HEK293 (cell line): ENCODE measurements at regions not wholly inside any gene's neighbourhood (a gene's known extent, or its start where the extent isn't known, plus 50 kb on each side); places are given as distances from the start of the nearest gene placed in this dataset.

Source experiments
- CTCF ChIA-PET: fragments of 350-600 bp; formaldehyde crosslinking; extraction: SDS; loops from one replicate; lab custom pipeline; 2021; ENCODE audit warnings: antibody characterized with exemption; lab: Yijun Ruan, JAX
- POLR2A ChIA-PET: fragments of 300-600 bp; formaldehyde crosslinking; extraction: SDS; loops from one replicate; lab custom pipeline; 2020; ENCODE audit warnings: antibody characterized with exemption, inconsistent platforms; lab: Yijun Ruan, JAX
- H3K27ac ChIP-seq: fragments of 200-500 bp; sonication (Bioruptor generic); 2 replicates; pipeline ENCODE4 v1.5.1; 2014; ENCODE audit warnings: low read depth, low read length, control low read depth, inconsistent platforms; ENCODE audit errors: extremely low read depth
- H3K36me3 ChIP-seq, 2 experiments: fragments of 200-500 bp in 1 of 2; sonication (Bioruptor generic) in 1 of 2; 1 replicate in 1 of 2; 2 replicates in 1 of 2; pipeline ENCODE4 v1.5.1; 2014 to 2017; ENCODE audit warnings: inconsistent platforms in 2 of 2, low read length in 2 of 2; ENCODE audit not compliant: control insufficient read depth in 2 of 2, insufficient read depth in 1 of 2
- H3K4me1 ChIP-seq: fragments of 200-500 bp; sonication (Bioruptor generic); 2 replicates; pipeline ENCODE4 v1.5.1; 2014; ENCODE audit warnings: mild to moderate bottlenecking, low read length, inconsistent platforms; ENCODE audit not compliant: control insufficient read depth, insufficient read depth
- H3K4me3 ChIP-seq: 2 replicates; pipeline ENCODE4 v1.5.1; 2011; ENCODE audit warnings: low read depth, mild to moderate bottlenecking, control low read depth, low read length, moderate library complexity
- H3K9me3 ChIP-seq: fragments of 200-500 bp; sonication (Bioruptor generic); 2 replicates; pipeline ENCODE4 v1.5.1; 2014; ENCODE audit warnings: low read depth, low read length, inconsistent platforms; ENCODE audit not compliant: control insufficient read depth, insufficient read depth
- CTCF ChIP-seq: fragments of 450-650 bp; formaldehyde crosslinking; IDR thresholded peaks from 2 replicates; pipeline ENCODE4 v1.5.1; 2016; ENCODE audit warnings: missing biosample characterization, missing genetic modification characterization
- FEZF1 ChIP-seq: fragments of 450-650 bp; formaldehyde crosslinking; IDR thresholded peaks from 2 replicates; pipeline ENCODE4 v1.5.1; 2016; ENCODE audit warnings: missing biosample characterization, missing genetic modification characterization
- GLI2 ChIP-seq: fragments of 450-650 bp; formaldehyde crosslinking; IDR thresholded peaks from 2 replicates; pipeline ENCODE4; 2017; ENCODE audit warnings: missing biosample characterization, missing genetic modification characterization, low read depth, borderline replicate concordance
- HOXC10 ChIP-seq: sonication (generic); formaldehyde crosslinking; IDR thresholded peaks from 2 replicates; pipeline ENCODE4 v1.8.1; 2023; ENCODE audit warnings: mild to moderate bottlenecking, missing genetic modification reagents
- KLF7 ChIP-seq: fragments of 450-650 bp; formaldehyde crosslinking; IDR thresholded peaks from 2 replicates; pipeline ENCODE4 v1.5.1; 2016; ENCODE audit warnings: missing biosample characterization, missing genetic modification characterization, borderline replicate concordance
- PATZ1 ChIP-seq: fragments of 450-650 bp; formaldehyde crosslinking; IDR thresholded peaks from 2 replicates; pipeline ENCODE4 v1.5.1; 2016; ENCODE audit warnings: missing biosample characterization, missing genetic modification characterization
- REPIN1 ChIP-seq: fragments of 450-650 bp; formaldehyde crosslinking; IDR thresholded peaks from 2 replicates; pipeline ENCODE4 v1.5.1; 2017; ENCODE audit warnings: missing biosample characterization, missing genetic modification characterization, low read depth
- SCRT1 ChIP-seq: fragments of 450-650 bp; formaldehyde crosslinking; IDR thresholded peaks from 2 replicates; pipeline ENCODE4 v1.5.1; 2016; ENCODE audit warnings: missing biosample characterization, missing genetic modification characterization, borderline replicate concordance
- SP3 ChIP-seq: fragments of 450-650 bp; formaldehyde crosslinking; IDR thresholded peaks from 2 replicates; pipeline ENCODE4 v1.5.1; 2016; ENCODE audit warnings: missing biosample characterization, missing genetic modification characterization
- YY1 ChIP-seq: fragments of 450-650 bp; formaldehyde crosslinking; IDR thresholded peaks from 2 replicates; pipeline ENCODE4 v1.5.1; 2018; ENCODE audit warnings: missing biosample characterization, missing genetic modification characterization
- ZBTB17 ChIP-seq: fragments of 450-650 bp; formaldehyde crosslinking; IDR thresholded peaks from 2 replicates; pipeline ENCODE4 v1.5.1; 2016; ENCODE audit warnings: missing biosample characterization, missing genetic modification characterization
- ZBTB20 ChIP-seq: fragments of 450-650 bp; formaldehyde crosslinking; IDR thresholded peaks from 2 replicates; pipeline ENCODE4 v1.5.1; 2016; ENCODE audit warnings: missing biosample characterization, missing genetic modification characterization
- ZFP69B ChIP-seq: fragments of 450-650 bp; formaldehyde crosslinking; IDR thresholded peaks from 2 replicates; pipeline ENCODE4 v1.5.1; 2016; ENCODE audit warnings: missing biosample characterization, missing genetic modification characterization
- ZNF169 ChIP-seq: fragments of 450-650 bp; formaldehyde crosslinking; IDR thresholded peaks from 2 replicates; pipeline ENCODE4 v1.5.1; 2016; ENCODE audit warnings: missing biosample characterization, missing genetic modification characterization
- ZNF214 ChIP-seq: fragments of 450-650 bp; formaldehyde crosslinking; IDR thresholded peaks from 2 replicates; pipeline ENCODE4 v1.5.1; 2017; ENCODE audit warnings: missing biosample characterization, mild to moderate bottlenecking, missing genetic modification characterization, borderline replicate concordance
- ZNF473 ChIP-seq: fragments of 450-650 bp; formaldehyde crosslinking; IDR thresholded peaks from 2 replicates; pipeline ENCODE4 v1.5.1; 2017; ENCODE audit warnings: missing biosample characterization, missing genetic modification characterization
- ZNF48 ChIP-seq: fragments of 450-650 bp; formaldehyde crosslinking; IDR thresholded peaks from 2 replicates; pipeline ENCODE4 v1.5.1; 2016; ENCODE audit warnings: missing biosample characterization, missing genetic modification characterization
- ZNF501 ChIP-seq: fragments of 450-650 bp; formaldehyde crosslinking; IDR thresholded peaks from 2 replicates; pipeline ENCODE4 v1.5.1; 2016; ENCODE audit warnings: missing biosample characterization, missing genetic modification characterization
- ZNF561 ChIP-seq: fragments of 450-650 bp; IDR thresholded peaks from 2 replicates; pipeline ENCODE4 v1.5.1; 2018; ENCODE audit warnings: missing biosample characterization, missing genetic modification characterization, borderline replicate concordance
- ZNF664 ChIP-seq: fragments of 450-650 bp; formaldehyde crosslinking; IDR thresholded peaks from 2 replicates; pipeline ENCODE4 v1.5.1; 2016; ENCODE audit warnings: missing biosample characterization, missing genetic modification characterization
- ZNF747 ChIP-seq: fragments of 450-650 bp; formaldehyde crosslinking; IDR thresholded peaks from 2 replicates; pipeline ENCODE4 v1.5.1; 2016; ENCODE audit warnings: missing biosample characterization, missing genetic modification characterization
- ZNF791 ChIP-seq: fragments of 450-650 bp; formaldehyde crosslinking; IDR thresholded peaks from 2 replicates; pipeline ENCODE4 v1.5.1; 2016; ENCODE audit warnings: missing biosample characterization, missing genetic modification characterization
- ZNF792 ChIP-seq: fragments of 450-650 bp; formaldehyde crosslinking; IDR thresholded peaks from 2 replicates; pipeline ENCODE4 v1.5.1; 2016; ENCODE audit warnings: missing biosample characterization, missing genetic modification characterization
- ZNF830 ChIP-seq: fragments of 450-650 bp; IDR thresholded peaks from 2 replicates; pipeline ENCODE4 v1.5.0; 2018; ENCODE audit warnings: missing biosample characterization, missing genetic modification characterization, low read depth, mild to moderate bottlenecking, moderate library complexity
- ZNF843 ChIP-seq: fragments of 450-650 bp; formaldehyde crosslinking; IDR thresholded peaks from 2 replicates; pipeline ENCODE4 v1.5.1; 2016; ENCODE audit warnings: missing biosample characterization, missing genetic modification characterization
- ZSCAN23 ChIP-seq: fragments of 450-650 bp; formaldehyde crosslinking; IDR thresholded peaks from 2 replicates; pipeline ENCODE4 v1.5.1; 2016; ENCODE audit warnings: missing biosample characterization, missing genetic modification characterization
- TF ChIP-seq, protein P1 (sequence below): sonication (generic); formaldehyde crosslinking; IDR thresholded peaks from 2 replicates; pipeline ENCODE4 v1.8.1; 2022; ENCODE audit warnings: mild to moderate bottlenecking, moderate library complexity, missing genetic modification reagents
- TF ChIP-seq, protein P2 (sequence below): fragments of 450-650 bp; formaldehyde crosslinking; IDR thresholded peaks from 2 replicates; pipeline ENCODE4 v1.5.1; 2016; ENCODE audit warnings: missing biosample characterization, missing genetic modification characterization
- TF ChIP-seq, protein P3 (sequence below): fragments of 450-650 bp; formaldehyde crosslinking; IDR thresholded peaks from 2 replicates; pipeline ENCODE4 v1.5.1; 2017; ENCODE audit warnings: missing biosample characterization, missing genetic modification characterization

DNA sequence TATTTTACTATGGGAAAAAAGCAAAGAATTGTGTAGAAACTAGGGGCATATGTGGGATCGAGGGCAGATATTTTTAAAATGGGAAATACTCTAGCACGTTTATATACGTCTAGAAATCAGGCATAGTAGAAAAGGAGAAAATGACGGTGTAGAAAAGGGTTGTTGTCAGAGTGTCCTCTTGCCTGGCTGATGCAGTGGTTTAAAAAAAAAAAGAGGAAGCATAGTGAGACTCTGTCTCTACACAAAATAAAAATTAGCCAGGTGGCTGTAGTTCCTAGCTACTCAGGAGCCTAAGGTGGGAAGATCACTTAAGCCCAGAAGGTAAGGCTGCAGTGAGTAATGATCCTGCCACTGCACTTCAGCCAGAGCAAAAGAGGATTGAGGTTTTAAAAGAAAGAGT lies 64.7 kb upstream of the LRRC7 start:
- TF ChIP-seq CTCF (tag by site-specific recombination) (no peak), REPIN1 (tag by site-specific recombination) (no peak), ZNF747 (tag by site-specific recombination) (no peak), ZNF501 (tag by site-specific recombination) (no peak), ZBTB17 (tag by site-specific recombination) (no peak), HOXC10 (CRISPR knock-in tag) (no peak), ZNF214 (tag by site-specific recombination) (no peak), PATZ1 (tag by site-specific recombination) (no peak), ZNF169 (no peak), ZNF843 (no peak), YY1 (tag by site-specific recombination) (no peak), GLI2 (tag by site-specific recombination) (no peak)
- TF ChIP-seq, protein P1, sequence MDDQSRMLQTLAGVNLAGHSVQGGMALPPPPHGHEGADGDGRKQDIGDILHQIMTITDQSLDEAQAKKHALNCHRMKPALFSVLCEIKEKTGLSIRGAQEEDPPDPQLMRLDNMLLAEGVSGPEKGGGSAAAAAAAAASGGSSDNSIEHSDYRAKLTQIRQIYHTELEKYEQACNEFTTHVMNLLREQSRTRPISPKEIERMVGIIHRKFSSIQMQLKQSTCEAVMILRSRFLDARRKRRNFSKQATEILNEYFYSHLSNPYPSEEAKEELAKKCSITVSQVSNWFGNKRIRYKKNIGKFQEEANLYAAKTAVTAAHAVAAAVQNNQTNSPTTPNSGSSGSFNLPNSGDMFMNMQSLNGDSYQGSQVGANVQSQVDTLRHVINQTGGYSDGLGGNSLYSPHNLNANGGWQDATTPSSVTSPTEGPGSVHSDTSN (CRISPR knock-in tag) = no peak
- TF ChIP-seq, all 188 proteins: peak for 0
- Histone ChIP-seq H3K4me3 (no peak overlapping the region), H3K27ac (no peak overlapping the region), H3K4me1 (no peaks in the 10 kb centered on the region), H3K9me3 (no peaks in the 10 kb centered on the region), H3K36me3 (no peaks in the 10 kb centered on the region)
- ChIA-PET POLR2A (no interaction called here), CTCF (no interaction called here)

DNA sequence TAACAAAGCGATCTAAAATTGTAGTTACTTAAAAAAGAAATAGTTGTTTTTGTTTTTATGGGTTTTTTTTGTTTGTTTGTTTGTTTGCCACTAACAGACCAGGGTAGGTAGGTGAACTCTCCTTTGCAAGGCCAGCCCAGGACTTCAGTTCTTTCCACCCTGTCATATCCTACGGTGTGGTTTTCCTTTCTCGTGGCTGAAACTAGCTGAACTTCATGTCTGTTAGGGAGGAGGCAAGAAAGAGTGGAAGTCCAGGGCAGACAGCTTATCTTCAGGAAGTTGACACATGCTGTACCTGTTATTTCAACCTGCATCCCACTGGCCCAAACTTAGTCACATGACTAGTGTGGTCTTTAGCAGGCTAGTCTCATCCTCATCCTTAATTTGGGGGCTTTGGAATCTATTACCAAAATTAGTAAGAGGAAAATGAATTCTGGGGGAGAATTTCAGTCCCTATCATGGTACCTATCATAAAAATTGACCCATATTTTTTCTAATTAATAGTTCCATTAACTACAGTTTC lies 62.9 kb upstream of the LRRC7 start:
- Histone ChIP-seq H3K9me3 (no peaks in the 10 kb centered on the region), H3K36me3 (no peaks in the 10 kb centered on the region), H3K27ac (no peak overlapping the region), H3K4me1 (no peaks in the 10 kb centered on the region), H3K4me3 (no peak overlapping the region)
- no peak for TF ChIP-seq ZNF664 (tag by site-specific recombination)
- no peak for TF ChIP-seq KLF7
- no peak for TF ChIP-seq ZSCAN23 (tag by site-specific recombination)
- TF ChIP-seq SCRT1 (tag by site-specific recombination) = no peak
- TF ChIP-seq ZNF473 = no peak
- TF ChIP-seq ZNF561 (tag by site-specific recombination) = no peak
- no peak for TF ChIP-seq SP3 (tag by site-specific recombination)
- no peak for TF ChIP-seq ZBTB20 (tag by site-specific recombination)
- TF ChIP-seq ZNF791 (tag by site-specific recombination) = no peak
- TF ChIP-seq, protein P2, sequence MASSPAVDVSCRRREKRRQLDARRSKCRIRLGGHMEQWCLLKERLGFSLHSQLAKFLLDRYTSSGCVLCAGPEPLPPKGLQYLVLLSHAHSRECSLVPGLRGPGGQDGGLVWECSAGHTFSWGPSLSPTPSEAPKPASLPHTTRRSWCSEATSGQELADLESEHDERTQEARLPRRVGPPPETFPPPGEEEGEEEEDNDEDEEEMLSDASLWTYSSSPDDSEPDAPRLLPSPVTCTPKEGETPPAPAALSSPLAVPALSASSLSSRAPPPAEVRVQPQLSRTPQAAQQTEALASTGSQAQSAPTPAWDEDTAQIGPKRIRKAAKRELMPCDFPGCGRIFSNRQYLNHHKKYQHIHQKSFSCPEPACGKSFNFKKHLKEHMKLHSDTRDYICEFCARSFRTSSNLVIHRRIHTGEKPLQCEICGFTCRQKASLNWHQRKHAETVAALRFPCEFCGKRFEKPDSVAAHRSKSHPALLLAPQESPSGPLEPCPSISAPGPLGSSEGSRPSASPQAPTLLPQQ = no peak
- no peak for TF ChIP-seq ZFP69B (tag by site-specific recombination)
- TF ChIP-seq ZNF48 (tag by site-specific recombination) = no peak
- no peak for TF ChIP-seq FEZF1
- TF ChIP-seq ZNF830 = no peak
- TF ChIP-seq, protein P3, sequence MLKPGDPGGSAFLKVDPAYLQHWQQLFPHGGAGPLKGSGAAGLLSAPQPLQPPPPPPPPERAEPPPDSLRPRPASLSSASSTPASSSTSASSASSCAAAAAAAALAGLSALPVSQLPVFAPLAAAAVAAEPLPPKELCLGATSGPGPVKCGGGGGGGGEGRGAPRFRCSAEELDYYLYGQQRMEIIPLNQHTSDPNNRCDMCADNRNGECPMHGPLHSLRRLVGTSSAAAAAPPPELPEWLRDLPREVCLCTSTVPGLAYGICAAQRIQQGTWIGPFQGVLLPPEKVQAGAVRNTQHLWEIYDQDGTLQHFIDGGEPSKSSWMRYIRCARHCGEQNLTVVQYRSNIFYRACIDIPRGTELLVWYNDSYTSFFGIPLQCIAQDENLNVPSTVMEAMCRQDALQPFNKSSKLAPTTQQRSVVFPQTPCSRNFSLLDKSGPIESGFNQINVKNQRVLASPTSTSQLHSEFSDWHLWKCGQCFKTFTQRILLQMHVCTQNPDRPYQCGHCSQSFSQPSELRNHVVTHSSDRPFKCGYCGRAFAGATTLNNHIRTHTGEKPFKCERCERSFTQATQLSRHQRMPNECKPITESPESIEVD = no peak
- TF ChIP-seq ZNF792 (tag by site-specific recombination) = no peak
- ChIA-PET CTCF (interaction anchor here (0.7 kb wide), 1 partner anchor 11 kb away, joined by 4 read pairs; no protein-coding TSS in a partner anchor), POLR2A (no interaction called here)
